GM19351 (cell line): ENCODE measurements at regions not wholly inside any gene's neighbourhood (a gene's known extent, or its start where the extent isn't known, plus 50 kb on each side); places are given as distances from the start of the nearest gene placed in this dataset.
"Not testable (repeated sequence)": the region's sequence is repeated elsewhere in the genome, so short reads cannot be mapped to it uniquely, and the experiment has no call there.

Source experiments
- ATAC-seq: cut with Tn5 transposase; IDR thresholded peaks from one replicate; pipeline ENCODE4 v1.9.1; 2021; ENCODE audit warnings: mild to moderate bottlenecking, moderate library complexity; ENCODE audit not compliant: unreplicated experiment

DNA sequence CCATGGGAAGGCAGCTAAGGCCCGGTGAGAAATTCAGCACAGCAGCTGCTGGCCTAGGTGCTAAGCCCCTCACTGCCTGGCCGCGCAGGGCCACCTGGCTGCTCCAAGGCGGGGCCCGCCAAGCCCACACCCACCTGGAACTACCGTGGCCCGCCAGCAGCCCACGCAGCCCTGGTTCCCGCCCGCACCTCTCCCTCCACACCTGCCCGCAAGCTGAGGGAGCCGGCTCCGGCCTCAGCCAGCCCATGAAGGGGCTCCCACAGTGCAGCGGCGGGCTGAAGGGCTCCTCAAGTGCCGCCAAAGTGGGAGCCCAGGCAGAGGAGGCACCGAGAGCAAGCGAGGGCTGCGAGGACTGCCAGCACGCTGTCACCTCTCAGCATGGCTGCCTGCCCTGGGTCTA is 146.9 kb upstream of the APOOL start:
- not testable (repeated sequence) for ATAC-seq

- not testable (repeated sequence) for ATAC-seq
Observed at GRCh38 chrX:84858771-84859170, 144.9 kb upstream of the APOOL start.

DNA sequence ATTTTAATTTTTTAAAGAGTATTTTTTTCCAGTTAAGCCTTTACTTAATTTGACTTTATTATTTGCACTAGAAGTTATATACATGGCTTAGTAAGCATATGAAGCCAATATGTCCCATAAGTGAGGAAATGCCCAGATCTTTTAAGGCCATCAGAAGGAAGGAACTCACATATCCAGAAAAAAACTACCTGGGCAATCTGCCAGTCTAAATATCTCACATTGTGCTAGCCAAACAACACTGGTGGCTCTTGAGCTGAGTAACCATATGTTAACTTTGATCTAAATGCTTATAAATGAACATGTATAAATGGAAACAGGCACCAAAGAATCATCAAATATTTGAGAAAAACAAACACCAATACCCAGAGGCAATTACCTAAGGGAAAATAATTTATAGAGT is 138.6 kb upstream of the APOOL start:
- ATAC-seq, result no peak

DNA sequence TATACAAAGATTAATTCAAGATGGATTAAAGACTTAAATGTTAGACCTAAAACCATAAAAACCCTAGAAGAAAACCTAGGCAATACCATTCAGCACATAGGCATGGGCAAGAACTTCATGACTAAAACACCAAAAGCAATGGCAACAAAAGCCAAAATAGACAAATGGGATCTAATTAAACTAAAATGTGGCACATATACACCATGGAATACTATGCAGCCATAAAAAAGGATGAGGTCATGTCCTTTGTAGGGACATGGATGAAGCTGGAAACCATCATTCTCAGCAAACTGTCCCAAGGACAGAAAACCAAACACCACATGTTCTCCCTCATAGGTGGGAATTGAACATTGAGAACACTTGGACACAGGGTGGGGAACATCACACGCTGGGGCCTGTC is 133.4 kb upstream of the APOOL start:
- ATAC-seq, result not testable (repeated sequence)

DNA sequence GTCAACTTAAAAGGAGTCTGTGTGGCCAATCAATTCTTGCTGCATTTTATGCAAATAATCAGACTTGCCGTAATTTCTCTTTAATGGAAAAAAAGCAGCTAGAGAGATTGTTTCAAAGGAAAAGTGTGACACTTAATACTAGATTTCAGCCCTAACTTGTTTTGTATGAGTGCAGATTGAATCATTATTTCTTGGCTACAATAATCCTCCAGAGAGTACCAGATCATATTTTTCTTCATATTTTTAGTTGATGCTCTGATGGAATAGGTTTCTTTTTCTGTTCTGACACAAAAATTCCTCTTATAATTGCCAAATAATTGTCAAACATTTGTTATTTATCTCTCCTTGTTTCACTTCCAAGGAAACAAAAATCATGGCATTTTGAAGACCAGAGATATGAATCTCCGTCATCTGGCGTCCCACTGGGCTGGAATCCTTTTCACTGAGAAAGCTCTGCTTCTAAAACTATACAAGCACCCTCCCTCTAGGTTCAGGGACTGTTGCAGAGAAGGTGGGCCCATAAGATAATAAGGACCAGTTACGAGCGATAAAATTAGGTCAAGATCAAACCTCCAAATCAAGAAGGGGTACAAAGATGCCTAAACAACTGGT is 131.4 kb upstream of the APOOL start:
- not testable (repeated sequence) for ATAC-seq

GRCh38 chrX:84873176-84873575 is 130.5 kb upstream of the APOOL start:
- ATAC-seq, result no peak

DNA sequence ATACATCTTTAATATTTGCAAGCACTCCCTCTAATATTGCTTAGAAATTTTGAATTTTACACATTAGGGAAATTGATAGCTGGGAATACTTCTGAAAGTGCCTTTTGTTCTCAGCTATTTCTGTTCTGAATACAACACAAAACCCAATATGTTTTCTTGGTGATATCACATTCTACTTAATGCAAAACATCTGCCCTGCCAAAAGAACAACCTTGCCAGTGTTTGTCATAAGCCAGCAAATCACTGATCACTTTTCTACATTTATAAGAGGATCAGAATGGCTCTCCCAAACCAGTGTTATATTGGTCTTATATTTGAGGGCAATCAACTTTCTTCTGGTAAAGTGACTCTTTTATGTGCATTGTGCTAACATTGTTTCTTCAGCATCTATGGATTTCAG is 126.8 kb upstream of the APOOL start:
- ATAC-seq, result no peak

DNA sequence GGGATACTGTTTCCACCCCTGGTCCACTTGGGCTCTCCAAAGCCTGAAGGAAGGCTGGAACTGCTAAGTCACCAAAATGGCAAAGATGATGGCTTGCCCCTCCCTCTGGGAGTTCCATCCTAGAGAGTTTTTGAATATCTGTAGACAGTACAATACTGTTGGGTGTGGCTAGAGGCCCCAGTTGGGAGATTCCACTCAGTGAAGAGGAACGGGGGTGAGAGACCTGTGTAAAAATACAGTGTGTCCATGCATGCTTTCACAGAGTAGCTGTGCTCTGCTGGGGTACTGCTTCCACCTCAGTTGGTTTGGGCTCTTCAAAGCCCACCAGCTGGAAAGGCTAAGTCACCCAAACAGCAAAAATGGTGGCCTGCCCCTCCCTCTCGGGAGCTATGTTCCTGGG is 109.8 kb upstream of the APOOL start:
- no peak for ATAC-seq

DNA sequence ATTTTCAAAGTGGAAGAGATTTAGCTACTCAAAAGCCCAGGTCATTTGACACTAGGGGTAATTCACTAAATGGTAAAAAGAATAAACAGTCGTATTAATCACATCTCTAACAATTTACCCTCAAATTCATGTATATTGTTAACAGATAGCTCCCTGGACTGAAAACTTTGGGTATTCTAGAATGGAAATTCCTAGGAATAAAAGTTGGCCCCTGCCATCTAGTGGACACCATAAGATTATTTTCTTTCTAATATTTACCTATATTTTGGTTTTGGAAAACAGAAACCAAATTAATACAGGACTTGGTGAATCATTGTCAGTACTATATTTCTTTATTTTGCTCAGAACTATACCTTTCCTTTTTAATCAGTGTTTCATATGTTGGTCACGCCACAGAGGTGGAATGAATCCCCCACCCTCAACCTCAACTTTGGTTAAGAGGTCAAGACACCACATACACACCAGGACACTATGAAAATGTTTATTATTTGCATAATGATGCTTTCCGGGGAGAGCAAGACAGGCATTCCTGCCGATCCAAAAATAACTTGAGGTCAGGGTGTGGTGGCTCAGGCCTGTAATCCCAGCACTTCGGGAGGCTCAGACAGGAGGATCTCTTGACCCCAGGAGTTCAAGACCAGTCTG is 96.2 kb upstream of the APOOL start:
- ATAC-seq, result peak; percentile 39

GRCh38 chrX:84909151-84909550 is 94.5 kb upstream of the APOOL start:
- ATAC-seq, result no peak

GRCh38 chrX:84924624-84925023 is 79.1 kb upstream of the APOOL start:
- ATAC-seq, result no peak

DNA sequence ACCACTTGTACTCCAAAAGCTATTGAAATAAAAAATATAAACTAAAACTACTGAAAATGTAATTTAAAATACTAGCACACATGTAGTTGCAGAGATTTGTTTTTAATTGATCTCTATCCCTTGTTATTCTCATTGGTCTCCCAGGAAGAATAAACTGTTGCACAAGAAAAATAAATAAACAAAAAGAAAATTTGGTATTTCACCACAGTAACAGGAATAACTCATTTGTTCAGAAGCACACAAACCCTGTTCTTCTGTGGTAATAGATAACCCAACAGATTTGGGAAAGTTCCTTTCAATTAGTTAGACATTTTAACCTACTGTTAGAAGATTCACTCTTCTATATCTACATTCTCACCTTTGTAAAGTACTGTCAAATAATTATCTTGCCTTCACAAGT is 70.9 kb upstream of the APOOL start:
- no peak for ATAC-seq

- no peak for ATAC-seq
Observed at GRCh38 chrX:84933956-84934556, 69.6 kb upstream of the APOOL start.
